IMR-90 (cell line): ENCODE measurements at regions not wholly inside any gene's neighbourhood (a gene's known extent, or its start where the extent isn't known, plus 50 kb on each side); places are given as distances from the start of the nearest gene placed in this dataset.
"Not testable (repeated sequence)": the region's sequence is repeated elsewhere in the genome, so short reads cannot be mapped to it uniquely, and the experiment has no call there.

Source experiments
- ATAC-seq: fragments of 200-7000 bp; cut with Tn5 transposase; 2 replicates; pipeline ENCODE4 v1.9.1; 2020; ENCODE audit warnings: low read depth, mild to moderate bottlenecking, moderate library complexity
- BruUV-seq: library from RNA; stranded (reverse); fragments of 400-500 nt; replicated peaks from 2 replicates; lab custom pipeline; 2021; lab: Mats Ljungman, UMichigan
- CTCF ChIA-PET: fragments of 300-600 bp; formaldehyde crosslinking; extraction: SDS; loops from one replicate; lab custom pipeline; 2021; ENCODE audit warnings: antibody characterized with exemption; lab: Yijun Ruan, JAX
- POLR2A ChIA-PET: fragments of 300-600 bp; sonication (Branson Sonifier 250); formaldehyde crosslinking; loops from one replicate; lab custom pipeline; 2022; ENCODE audit warnings: antibody characterized with exemption; ENCODE audit not compliant: unreplicated experiment; lab: Charles Lee
- DNase-seq: peaks from one replicate; pipeline ENCODE4 v3.0.0; 2013
- H2AFZ ChIP-seq: replicated peaks from 2 replicates; pipeline ENCODE3; 2013; ENCODE audit warnings: low read length, mild to moderate bottlenecking; ENCODE audit not compliant: poor library complexity
- H2AK5ac ChIP-seq: 2 replicates; pipeline ENCODE4 v1.6.1; 2013; ENCODE audit warnings: low read depth, low read length, inconsistent platforms
- H2AK9ac ChIP-seq: replicated peaks from 2 replicates; pipeline ENCODE3; 2013; ENCODE audit warnings: mild to moderate bottlenecking, low read depth, low read length, moderate library complexity; ENCODE audit not compliant: poor library complexity
- H2BK120ac ChIP-seq: 2 replicates; pipeline ENCODE4 v1.6.1; 2013; ENCODE audit warnings: low read depth, low read length, inconsistent platforms
- H2BK15ac ChIP-seq: 3 replicates; pipeline ENCODE4 v1.6.1; 2013; ENCODE audit warnings: low read depth, low read length, inconsistent platforms
- H2BK20ac ChIP-seq: 2 replicates; pipeline ENCODE4 v1.6.1; 2013; ENCODE audit warnings: low read depth, mild to moderate bottlenecking, inconsistent platforms, low read length, moderate library complexity
- H2BK5ac ChIP-seq: 2 replicates; pipeline ENCODE4 v1.6.1; 2013; ENCODE audit warnings: mild to moderate bottlenecking, low read depth, low read length, inconsistent platforms; ENCODE audit not compliant: poor library complexity, severe bottlenecking
- H3K14ac ChIP-seq: replicated peaks from 2 replicates; pipeline ENCODE4 v1.6.1; 2013; ENCODE audit warnings: low read depth, low read length, inconsistent platforms
- H3K18ac ChIP-seq: 2 replicates; pipeline ENCODE4 v1.6.1; 2013; ENCODE audit warnings: low read depth, low read length, control low read depth
- H3K23ac ChIP-seq: 2 replicates; pipeline ENCODE4 v1.6.1; 2013; ENCODE audit warnings: low read depth, low read length, inconsistent platforms
- H3K27ac ChIP-seq: 2 replicates; pipeline ENCODE4 v1.5.1; 2013; ENCODE audit warnings: mild to moderate bottlenecking, control low read depth, low read length; ENCODE audit not compliant: insufficient read depth
- H3K27me3 ChIP-seq: 2 replicates; pipeline ENCODE4 v1.6.1; 2013; ENCODE audit warnings: low read length; ENCODE audit not compliant: control insufficient read depth, insufficient read depth
- H3K36me3 ChIP-seq: 2 replicates; pipeline ENCODE4 v1.6.1; 2013; ENCODE audit warnings: low read length, mixed read lengths; ENCODE audit not compliant: control insufficient read depth, insufficient read depth
- H3K4ac ChIP-seq: 2 replicates; pipeline ENCODE4 v1.6.1; 2013; ENCODE audit warnings: low read depth, low read length, inconsistent platforms
- H3K4me1 ChIP-seq: 2 replicates; pipeline ENCODE4 v1.6.1; 2013; ENCODE audit warnings: low read length, mixed read lengths; ENCODE audit not compliant: control insufficient read depth, insufficient read depth
- H3K4me2 ChIP-seq: 2 replicates; pipeline ENCODE4 v1.6.1; 2013; ENCODE audit warnings: low read depth, mild to moderate bottlenecking, control low read depth, low read length, moderate library complexity
- H3K4me3 ChIP-seq: 2 replicates; pipeline ENCODE4 v1.5.1; 2013; ENCODE audit warnings: low read depth, mild to moderate bottlenecking, control low read depth, low read length, moderate library complexity; ENCODE audit not compliant: insufficient read depth
- H3K56ac ChIP-seq: 2 replicates; pipeline ENCODE4 v1.6.1; 2013; ENCODE audit warnings: low read length, inconsistent platforms; ENCODE audit not compliant: insufficient read depth; ENCODE audit errors: extremely low read depth
- H3K79me1 ChIP-seq, 2 experiments: 2 replicates each; pipeline ENCODE4 v1.6.1; 2013; ENCODE audit warnings: low read length in 2 of 2, inconsistent platforms in 1 of 2, low read depth in 1 of 2
- H3K9ac ChIP-seq: 2 replicates; pipeline ENCODE4 v1.6.1; 2013; ENCODE audit warnings: low read depth, low read length, control low read depth
- H3K9me1 ChIP-seq: 2 replicates; pipeline ENCODE4 v1.6.1; 2013; ENCODE audit warnings: low read length, inconsistent platforms; ENCODE audit not compliant: insufficient read depth
- H3K9me3 ChIP-seq: 2 replicates; pipeline ENCODE4 v1.6.1; 2013; ENCODE audit warnings: low read length; ENCODE audit not compliant: control insufficient read depth, insufficient read depth
- H4K20me1 ChIP-seq: 2 replicates; pipeline ENCODE4 v1.6.1; 2013; ENCODE audit warnings: low read length, inconsistent platforms; ENCODE audit not compliant: insufficient read depth
- H4K5ac ChIP-seq: 2 replicates; pipeline ENCODE4 v1.6.1; 2013; ENCODE audit warnings: mild to moderate bottlenecking, low read depth, low read length, control low read depth
- H4K8ac ChIP-seq, 2 experiments: 2 replicates each; pipeline ENCODE4 v1.6.1; 2013; ENCODE audit warnings: low read depth in 2 of 2, low read length in 2 of 2, control low read depth in 1 of 2, inconsistent platforms in 1 of 2
- H4K91ac ChIP-seq: 2 replicates; pipeline ENCODE4 v1.6.1; 2013; ENCODE audit warnings: low read depth, low read length, inconsistent platforms; ENCODE audit not compliant: insufficient read depth
- BHLHE40 ChIP-seq: fragments of 150-350 bp; IDR thresholded peaks from 2 replicates; pipeline ENCODE4 v1.6.1; 2016; ENCODE audit warnings: mild to moderate bottlenecking, low read depth, low read length
- MAZ ChIP-seq: IDR thresholded peaks from 2 replicates; pipeline ENCODE4 v1.6.1; 2012; ENCODE audit warnings: low read depth, mild to moderate bottlenecking, low read length, improper control_type of control experiment, moderate library complexity, borderline replicate concordance
- NFE2L2 ChIP-seq: fragments of 150-350 bp; IDR thresholded peaks from 2 replicates; pipeline ENCODE4 v1.6.1; 2016; ENCODE audit warnings: low read depth, mild to moderate bottlenecking, low read length
- RAD21 ChIP-seq: IDR thresholded peaks from 2 replicates; pipeline ENCODE4 v1.6.1; 2012; ENCODE audit warnings: low read length, improper control_type of control experiment
- WGBS, 2 experiments: methylation state at CpG; one replicate each; pipeline versions ENCODE4 v1.1.5 to v1.1.7; 2013; ENCODE audit warnings: missing lambda C conversion rate in 2 of 2; ENCODE audit not compliant: insufficient read length in 1 of 2; ENCODE audit errors: extremely low coverage in 2 of 2; 5-methylcytosine and 5-hydroxymethylcytosine counted together
- dilution Hi-C: fragments of 300-500 bp; cut with HindIII; formaldehyde crosslinking; loops from one replicate; pipeline ENCODE4 v1.14.3; 2018; ENCODE audit warnings: low sequenced_read_pairs; ENCODE audit not compliant: unreplicated experiment
- in situ Hi-C: fragments of 300-500 bp; cut with MboI; formaldehyde crosslinking; loops from 3 replicates; pipeline ENCODE4 v1.14.3; 2019; ENCODE audit warnings: low sequenced_read_pairs, inconsistent platforms, mixed read lengths
- intact Hi-C: fragments of 100-400 bp; cut with micrococcal nuclease; formaldehyde crosslinking; loops from 2 replicates; pipeline ENCODE4 v1.10.0; 2022
- TF ChIP-seq, protein P1 (sequence below): fragments of 150-350 bp; IDR thresholded peaks from 2 replicates; pipeline ENCODE4 v1.6.1; 2017; ENCODE audit warnings: mild to moderate bottlenecking, antibody characterized with exemption, low read length, low read depth
- TF ChIP-seq, protein P2 (sequence below): conservative IDR thresholded peaks from 2 replicates; pipeline ENCODE4 v1.5.1; 2012; ENCODE audit warnings: mild to moderate bottlenecking, low read depth, low read length, improper control_type of control experiment

DNA sequence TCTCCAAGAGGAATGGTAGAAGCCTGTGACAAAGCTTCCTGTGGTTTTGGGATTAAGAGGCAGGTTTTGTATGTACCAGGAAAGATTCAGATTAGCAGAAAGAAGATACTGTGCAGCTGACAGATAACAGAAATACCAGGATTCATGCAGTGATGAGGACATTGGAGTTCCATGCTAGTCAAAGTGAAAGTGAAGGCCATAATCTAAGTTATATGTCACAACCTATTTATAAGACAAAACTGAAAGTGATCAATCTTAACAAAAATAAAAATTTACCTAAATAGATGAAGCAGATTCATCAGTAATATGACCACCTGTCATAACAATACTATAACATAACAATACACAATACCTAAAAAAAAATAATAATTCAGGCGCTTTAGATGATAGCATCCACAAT lies 1305.2 kb upstream of the PCDH9 start:
- no peak overlapping the region for H3K4me3 ChIP-seq
- H2BK120ac ChIP-seq: no peak overlapping the region
- H4K8ac ChIP-seq: no peak overlapping the region
- POLR2A ChIA-PET: no interaction called here
- no peak overlapping the region for H4K5ac ChIP-seq
- dilution Hi-C loops (no loop called here), in situ Hi-C loops (no loop called here), intact Hi-C loops (no loop called here)
- ATAC-seq (no peak), DNase-seq (no peak)
- H2AK5ac ChIP-seq: no peak overlapping the region
- H3K9me1 ChIP-seq: no peaks in the 10 kb centered on the region
- H3K9ac ChIP-seq: no peak overlapping the region
- WGBS, 2 experiments: no CpG with 5 or more reads among the region's 1 CpG
- TF ChIP-seq, protein P1, sequence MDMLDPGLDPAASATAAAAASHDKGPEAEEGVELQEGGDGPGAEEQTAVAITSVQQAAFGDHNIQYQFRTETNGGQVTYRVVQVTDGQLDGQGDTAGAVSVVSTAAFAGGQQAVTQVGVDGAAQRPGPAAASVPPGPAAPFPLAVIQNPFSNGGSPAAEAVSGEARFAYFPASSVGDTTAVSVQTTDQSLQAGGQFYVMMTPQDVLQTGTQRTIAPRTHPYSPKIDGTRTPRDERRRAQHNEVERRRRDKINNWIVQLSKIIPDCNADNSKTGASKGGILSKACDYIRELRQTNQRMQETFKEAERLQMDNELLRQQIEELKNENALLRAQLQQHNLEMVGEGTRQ: no peak
- TF ChIP-seq NFE2L2: no peak
- no peak for TF ChIP-seq RAD21
- no peak for TF ChIP-seq MAZ
- TF ChIP-seq, protein P2, sequence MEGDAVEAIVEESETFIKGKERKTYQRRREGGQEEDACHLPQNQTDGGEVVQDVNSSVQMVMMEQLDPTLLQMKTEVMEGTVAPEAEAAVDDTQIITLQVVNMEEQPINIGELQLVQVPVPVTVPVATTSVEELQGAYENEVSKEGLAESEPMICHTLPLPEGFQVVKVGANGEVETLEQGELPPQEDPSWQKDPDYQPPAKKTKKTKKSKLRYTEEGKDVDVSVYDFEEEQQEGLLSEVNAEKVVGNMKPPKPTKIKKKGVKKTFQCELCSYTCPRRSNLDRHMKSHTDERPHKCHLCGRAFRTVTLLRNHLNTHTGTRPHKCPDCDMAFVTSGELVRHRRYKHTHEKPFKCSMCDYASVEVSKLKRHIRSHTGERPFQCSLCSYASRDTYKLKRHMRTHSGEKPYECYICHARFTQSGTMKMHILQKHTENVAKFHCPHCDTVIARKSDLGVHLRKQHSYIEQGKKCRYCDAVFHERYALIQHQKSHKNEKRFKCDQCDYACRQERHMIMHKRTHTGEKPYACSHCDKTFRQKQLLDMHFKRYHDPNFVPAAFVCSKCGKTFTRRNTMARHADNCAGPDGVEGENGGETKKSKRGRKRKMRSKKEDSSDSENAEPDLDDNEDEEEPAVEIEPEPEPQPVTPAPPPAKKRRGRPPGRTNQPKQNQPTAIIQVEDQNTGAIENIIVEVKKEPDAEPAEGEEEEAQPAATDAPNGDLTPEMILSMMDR: no peak
- no peak for TF ChIP-seq BHLHE40
- peaks cover 2% of the 10 kb centered on the region; the same call in 1 of the 2 replicates for H3K9me3 ChIP-seq
- no peaks in the 10 kb centered on the region for H4K20me1 ChIP-seq
- H3K4ac ChIP-seq: no peak overlapping the region
- H2BK5ac ChIP-seq: no peak overlapping the region
- no peak overlapping the region for H3K14ac ChIP-seq
- CTCF ChIA-PET: no interaction called here
- no peak overlapping the region for H3K4me2 ChIP-seq
- H3K27ac ChIP-seq: no peak overlapping the region
- H3K4me1 ChIP-seq: no peaks in the 10 kb centered on the region
- no peak overlapping the region for H4K91ac ChIP-seq
- H3K36me3 ChIP-seq: no peaks in the 10 kb centered on the region
- H3K27me3 ChIP-seq: no peaks in the 10 kb centered on the region
- no TSS peak for BruUV-seq
- no peak overlapping the region for H3K18ac ChIP-seq
- H2BK20ac ChIP-seq: no peak overlapping the region
- no peak overlapping the region for H3K23ac ChIP-seq
- no peaks in the 10 kb centered on the region for H3K79me1 ChIP-seq
- no peak overlapping the region for H2AFZ ChIP-seq
- H3K56ac ChIP-seq: no peak overlapping the region
- H2BK15ac ChIP-seq: no peak overlapping the region
- H2AK9ac ChIP-seq: no peak overlapping the region

DNA sequence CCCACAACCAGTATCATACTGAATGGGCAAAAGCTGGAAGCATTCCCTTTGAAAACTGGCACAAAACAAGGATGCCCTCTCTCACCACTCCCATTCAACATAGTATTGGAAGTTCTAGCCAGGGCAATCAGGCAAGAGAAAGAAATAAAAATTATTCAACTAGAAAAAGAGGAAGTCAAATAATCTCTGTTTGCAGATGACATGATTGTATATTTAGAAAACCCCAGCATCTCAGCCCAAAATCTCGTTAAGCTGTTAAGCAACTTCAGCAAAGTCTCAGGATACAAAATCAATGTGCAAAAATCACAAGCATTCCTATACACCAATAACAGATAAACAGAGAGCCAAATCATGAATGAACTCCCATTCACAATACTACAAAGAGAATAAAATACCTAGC lies 1297.0 kb upstream of the PCDH9 start:
- BruUV-seq, H3K4ac ChIP-seq, H4K5ac ChIP-seq, ATAC-seq, H3K27me3 ChIP-seq, H4K20me1 ChIP-seq, H3K9ac ChIP-seq, H3K79me1 ChIP-seq, H3K27ac ChIP-seq, H4K8ac ChIP-seq, H2AFZ ChIP-seq, H3K4me2 ChIP-seq, H2BK15ac ChIP-seq, H3K18ac ChIP-seq, H2AK5ac ChIP-seq, H3K56ac ChIP-seq, dilution Hi-C loops, intact Hi-C loops, H2AK9ac ChIP-seq, H3K4me3 ChIP-seq, H3K36me3 ChIP-seq, H3K9me1 ChIP-seq, H2BK120ac ChIP-seq, H3K14ac ChIP-seq, H2BK5ac ChIP-seq, in situ Hi-C loops, H3K9me3 ChIP-seq, H4K91ac ChIP-seq, H3K4me1 ChIP-seq, H3K23ac ChIP-seq, POLR2A ChIA-PET, DNase-seq, H2BK20ac ChIP-seq: not testable (repeated sequence)
- CTCF ChIA-PET: interaction anchor here (0.6 kb wide), 1 partner anchor 1470 kb away, joined by 5 read pairs; no protein-coding TSS in a partner anchor
- no CpG with 5 or more reads among the region's 1 CpG for WGBS, 2 experiments
